Astrocyte (in vitro differentiated cells and primary cell): ENCODE measurements at regions not wholly inside any gene's neighbourhood (a gene's known extent, or its start where the extent isn't known, plus 50 kb on each side); places are given as distances from the start of the nearest gene placed in this dataset.

Experiments
- DNase-seq: peaks from one replicate; pipeline ENCODE4 v3.0.0-alpha.2; 2010; ENCODE audit warnings: low read depth
- FAIRE-seq: peaks from 2 replicates; lab custom pipeline; 2011; peaks lifted over from hg19 to GRCh38; lab: Jason Lieb, UNC
- H2AFZ ChIP-seq: 2 replicates; pipeline ENCODE4 v1.6.0; 2012; ENCODE audit warnings: low read depth, low read length, inconsistent platforms
- H3K27ac ChIP-seq: 2 replicates; pipeline ENCODE4 v1.5.1; 2011; ENCODE audit warnings: low read depth, low read length, inconsistent platforms
- H3K27me3 ChIP-seq: 2 replicates; pipeline ENCODE4 v1.6.0; 2011; ENCODE audit warnings: low read length, inconsistent platforms; ENCODE audit not compliant: insufficient read depth
- H3K36me3 ChIP-seq: 2 replicates; pipeline ENCODE4 v1.5.1; 2011; ENCODE audit warnings: low read length, inconsistent platforms; ENCODE audit not compliant: insufficient read depth
- H3K4me1 ChIP-seq: 2 replicates; pipeline ENCODE4 v1.5.1; 2011; ENCODE audit warnings: low read length, inconsistent platforms; ENCODE audit not compliant: insufficient read depth
- H3K4me2 ChIP-seq: 2 replicates; pipeline ENCODE4 v1.6.0; 2012; ENCODE audit warnings: low read length, inconsistent platforms
- H3K4me3 ChIP-seq: 2 replicates; pipeline ENCODE4 v1.5.1; 2011; ENCODE audit warnings: low read depth, mild to moderate bottlenecking, low read length, inconsistent platforms; ENCODE audit not compliant: insufficient read depth
- H3K79me2 ChIP-seq: 2 replicates; pipeline ENCODE4 v1.6.0; 2012; ENCODE audit warnings: mild to moderate bottlenecking, low read length, inconsistent platforms; ENCODE audit not compliant: insufficient read depth
- H3K9ac ChIP-seq: 2 replicates; pipeline ENCODE4 v1.6.0; 2012; ENCODE audit warnings: mild to moderate bottlenecking, low read length, inconsistent platforms
- H3K9me3 ChIP-seq: 2 replicates; pipeline ENCODE4 v1.5.1; 2012; ENCODE audit warnings: low read depth, mild to moderate bottlenecking, low read length, inconsistent platforms; ENCODE audit not compliant: insufficient read depth
- H4K20me1 ChIP-seq: 2 replicates; pipeline ENCODE4 v1.6.0; 2012; ENCODE audit warnings: low read length, inconsistent platforms; ENCODE audit not compliant: insufficient read depth
- H3K27ac Mint-ChIP-seq: one replicate; pipeline ENCODE4 v1.8.0; 2021; ENCODE audit warnings: mild to moderate bottlenecking, mixed read lengths; ENCODE audit not compliant: unreplicated experiment
- H3K27me3 Mint-ChIP-seq: one replicate; pipeline ENCODE4 v1.8.0; 2021; ENCODE audit warnings: low read depth, mixed read lengths; ENCODE audit not compliant: unreplicated experiment
- H3K36me3 Mint-ChIP-seq: one replicate; pipeline ENCODE4 v1.8.0; 2021; ENCODE audit warnings: low read depth, mixed read lengths; ENCODE audit not compliant: unreplicated experiment
- H3K4me1 Mint-ChIP-seq: one replicate; pipeline ENCODE4 v1.8.0; 2021; ENCODE audit warnings: low read depth, mixed read lengths; ENCODE audit not compliant: unreplicated experiment
- H3K4me3 Mint-ChIP-seq: one replicate; pipeline ENCODE4 v1.8.0; 2021; ENCODE audit warnings: mild to moderate bottlenecking, moderate library complexity, mixed read lengths; ENCODE audit not compliant: unreplicated experiment
- H3K9me3 Mint-ChIP-seq: one replicate; pipeline ENCODE4 v1.8.0; 2021; ENCODE audit warnings: mild to moderate bottlenecking, mixed read lengths; ENCODE audit not compliant: unreplicated experiment
- CTCF ChIP-seq: IDR thresholded peaks from 2 replicates; pipeline ENCODE4 v1.5.1; 2011; ENCODE audit warnings: low read depth, mild to moderate bottlenecking, inconsistent platforms, low read length, moderate library complexity; ENCODE audit not compliant: insufficient read depth
- EZH2 ChIP-seq: IDR thresholded peaks from 2 replicates; pipeline ENCODE4 v1.6.1; 2012; ENCODE audit warnings: mild to moderate bottlenecking, low read length, inconsistent platforms; ENCODE audit not compliant: insufficient read depth

- peaks cover 3% of the 10 kb centered on the region for H3K4me1 Mint-ChIP-seq
- H3K4me3 Mint-ChIP-seq, result no peak overlapping the region
- H3K9me3 Mint-ChIP-seq, result no peaks in the 10 kb centered on the region
- no peak overlapping the region for H3K9ac ChIP-seq
- H2AFZ ChIP-seq, result no peak overlapping the region
- no peak overlapping the region for H3K4me2 ChIP-seq
- no peaks in the 10 kb centered on the region for H3K4me1 ChIP-seq
- DNase-seq (no peak), FAIRE-seq (no peak)
- H3K27me3 Mint-ChIP-seq, result no peaks in the 10 kb centered on the region
- H4K20me1 ChIP-seq, result no peaks in the 10 kb centered on the region
- H3K27ac ChIP-seq, result no peak overlapping the region
- no peak overlapping the region for H3K4me3 ChIP-seq
- H3K27ac Mint-ChIP-seq, result no peak overlapping the region
- no peaks in the 10 kb centered on the region for H3K9me3 ChIP-seq
- no peaks in the 10 kb centered on the region for H3K36me3 ChIP-seq
- TF ChIP-seq CTCF (no peak), EZH2 (no peak)
- no peaks in the 10 kb centered on the region for H3K27me3 ChIP-seq
- H3K79me2 ChIP-seq, result no peaks in the 10 kb centered on the region
- H3K36me3 Mint-ChIP-seq, result no peaks in the 10 kb centered on the region
These were observed 459.7 kb upstream of the SEMA3A start for GRCh38 chr7:84654273-84654672.

GRCh38 chr7:84651876-84652275 is 457.3 kb upstream of the SEMA3A start:
- H3K9ac ChIP-seq, result no peak overlapping the region
- no peaks in the 10 kb centered on the region for H3K36me3 Mint-ChIP-seq
- peaks cover 7% of the 10 kb centered on the region for H3K4me1 ChIP-seq
- H3K36me3 ChIP-seq, result no peaks in the 10 kb centered on the region
- no peak overlapping the region for H3K4me3 ChIP-seq
- peaks cover 15% of the 10 kb centered on the region for H3K4me1 Mint-ChIP-seq
- H3K4me2 ChIP-seq, result no peak overlapping the region
- no peak overlapping the region for H3K27ac ChIP-seq
- H3K27ac Mint-ChIP-seq, result no peak overlapping the region
- no peak for DNase-seq
- H3K27me3 ChIP-seq, result no peaks in the 10 kb centered on the region
- no peaks in the 10 kb centered on the region for H4K20me1 ChIP-seq
- H3K9me3 ChIP-seq, result no peaks in the 10 kb centered on the region
- H3K9me3 Mint-ChIP-seq, result no peaks in the 10 kb centered on the region
- no peak overlapping the region for H2AFZ ChIP-seq
- no peaks in the 10 kb centered on the region for H3K79me2 ChIP-seq
- H3K4me3 Mint-ChIP-seq, result no peak overlapping the region
- FAIRE-seq, result no peak
- TF ChIP-seq EZH2 (no peak), CTCF (no peak)
- H3K27me3 Mint-ChIP-seq, result no peaks in the 10 kb centered on the region

GRCh38 chr7:84647797-84648757 is 453.5 kb upstream of the SEMA3A start:
- TF ChIP-seq CTCF, result no peak
- no peak for TF ChIP-seq EZH2
- Mint-ChIP-seq H3K36me3 (no peaks in the 10 kb centered on the region), H3K9me3 (no peaks in the 10 kb centered on the region), H3K27ac (peak overlapping the region; percentile 77), H3K4me3 (no peak overlapping the region), H3K27me3 (no peaks in the 10 kb centered on the region), H3K4me1 (peaks cover 12% of the 10 kb centered on the region)
- Histone ChIP-seq H3K27ac (peak overlapping the region; percentile 69), H3K4me2 (peak overlapping the region; percentile 33), H3K4me3 (no peak overlapping the region), H3K9ac (peak overlapping the region; percentile 21), H4K20me1 (no peaks in the 10 kb centered on the region), H3K4me1 (peaks cover 7% of the 10 kb centered on the region), H3K79me2 (no peaks in the 10 kb centered on the region), H3K9me3 (no peaks in the 10 kb centered on the region), H2AFZ (no peak overlapping the region), H3K36me3 (no peaks in the 10 kb centered on the region), H3K27me3 (no peaks in the 10 kb centered on the region)
- FAIRE-seq (peak; percentile 82), DNase-seq (peak; percentile 90)
